ENCODE measurements at regions not wholly inside any gene's neighbourhood (a gene's known extent, or its start where the extent isn't known, plus 50 kb on each side); places are given as distances from the start of the nearest gene placed in this dataset.

- Mint-ChIP-seq H3K4me3 (no peak overlapping the region), H3K27ac (no peak overlapping the region), H3K4me1 (ENCODE audit: low read depth in 2 of 2) (no peaks in the 10 kb centered on the region), H3K9me3 (no peaks in the 10 kb centered on the region), H3K36me3 (no peaks in the 10 kb centered on the region), H3K27me3 (peaks cover under 1 to 7% of the 10 kb centered on the region in 2 donors)
- DNase-seq (ENCODE audit: low spot score), result no peak
- no peak for ATAC-seq
Measured at GRCh38 chr20:41889126-41889843, 271.1 kb upstream of the CHD6 start.

DNA sequence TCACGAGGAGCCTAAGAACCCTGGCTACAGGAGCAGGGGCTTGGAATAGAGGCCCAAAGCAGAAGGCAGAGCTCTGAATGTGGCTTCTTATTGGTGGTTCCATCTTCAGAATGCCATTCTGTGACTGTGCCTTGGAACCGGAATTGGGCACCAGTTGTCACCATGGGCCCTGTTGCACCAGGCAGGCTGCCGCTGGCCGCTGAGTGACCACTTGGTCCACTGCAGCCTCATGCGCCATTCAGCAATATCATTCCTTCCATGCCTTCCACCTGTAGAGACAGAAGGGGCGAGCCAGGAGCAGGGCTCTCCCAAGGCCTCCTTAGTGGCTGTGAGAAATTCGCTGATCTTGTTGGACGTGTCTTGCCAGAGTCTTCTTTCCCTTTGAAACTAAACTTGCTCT lies 270.3 kb upstream of the CHD6 start:
- Mint-ChIP-seq H3K27me3 (peaks cover 2 to 15% of the 10 kb centered on the region in 2 donors), H3K27ac (no peak overlapping the region), H3K36me3 (no peaks in the 10 kb centered on the region), H3K9me3 (no peaks in the 10 kb centered on the region), H3K4me1 (ENCODE audit: low read depth in 2 of 2) (no peaks in the 10 kb centered on the region), H3K4me3 (no peak overlapping the region)
- peak in 1 of 2 donors; percentile 37 for ATAC-seq
- no peak for DNase-seq (ENCODE audit: low spot score)

DNA sequence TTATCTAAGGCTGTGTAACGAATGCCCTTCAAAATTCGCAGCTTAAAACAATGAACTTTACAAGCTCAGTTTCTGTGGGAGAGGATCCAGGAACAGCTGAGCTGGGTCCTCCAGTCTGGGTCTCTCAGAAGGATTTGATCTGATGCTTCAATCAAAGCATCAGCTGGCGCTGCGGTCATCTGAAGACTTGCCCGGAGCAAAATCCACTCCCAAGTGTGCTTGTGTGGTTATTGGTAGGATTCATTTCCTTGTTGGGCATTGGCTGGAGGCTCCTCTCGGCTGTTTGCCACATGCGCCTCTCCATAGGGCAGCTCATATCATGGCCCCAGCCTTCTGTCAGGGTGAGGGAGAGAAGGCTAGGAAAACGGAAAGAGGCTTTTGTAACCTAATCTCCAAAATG lies 269.3 kb upstream of the CHD6 start:
- H3K36me3 Mint-ChIP-seq, result no peaks in the 10 kb centered on the region
- H3K9me3 Mint-ChIP-seq, result no peaks in the 10 kb centered on the region
- H3K27me3 Mint-ChIP-seq, result peaks cover 2 to 19% of the 10 kb centered on the region in 2 donors
- no peak overlapping the region for H3K4me3 Mint-ChIP-seq
- no peaks in the 10 kb centered on the region for H3K4me1 Mint-ChIP-seq (ENCODE audit: low read depth in 2 of 2)
- ATAC-seq, result no peak
- no peak for DNase-seq (ENCODE audit: low spot score)
- no peak overlapping the region for H3K27ac Mint-ChIP-seq

DNA sequence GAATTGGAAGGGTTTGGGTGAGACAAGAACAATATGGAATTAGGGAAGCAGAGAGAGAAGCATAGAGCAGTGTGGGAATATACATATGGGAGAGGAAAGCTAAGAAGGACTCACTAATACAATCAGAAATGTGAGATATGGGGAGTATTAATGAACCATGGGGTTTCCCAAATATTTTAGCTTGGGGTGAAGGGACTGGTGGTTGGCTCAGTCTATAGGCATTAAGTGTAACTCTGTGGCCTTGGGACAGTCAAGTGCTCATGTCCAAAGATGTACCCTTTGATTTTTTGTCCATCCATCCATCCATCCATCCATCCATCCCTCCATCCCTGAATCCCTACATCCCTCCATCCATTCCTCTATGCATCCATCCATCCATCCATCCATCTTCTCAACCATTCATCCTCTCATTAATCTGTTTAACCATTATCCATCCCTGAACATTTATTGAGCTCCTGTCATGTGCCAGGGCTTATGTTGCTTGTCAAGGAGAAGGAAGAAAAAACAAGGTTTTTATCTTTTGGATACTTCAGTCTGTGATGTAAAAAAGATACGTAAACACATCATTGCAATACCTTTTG lies 263.4 kb upstream of the CHD6 start:
- ATAC-seq (no peak), DNase-seq (ENCODE audit: low spot score) (no peak)
- no peaks in the 10 kb centered on the region for H3K36me3 Mint-ChIP-seq
- no peak overlapping the region for H3K4me3 Mint-ChIP-seq
- H3K27ac Mint-ChIP-seq, result no peak overlapping the region
- H3K4me1 Mint-ChIP-seq (ENCODE audit: low read depth in 2 of 2), result no peaks in the 10 kb centered on the region
- H3K9me3 Mint-ChIP-seq, result no peaks in the 10 kb centered on the region
- H3K27me3 Mint-ChIP-seq, result peaks cover 5 to 26% of the 10 kb centered on the region in 2 donors

DNA sequence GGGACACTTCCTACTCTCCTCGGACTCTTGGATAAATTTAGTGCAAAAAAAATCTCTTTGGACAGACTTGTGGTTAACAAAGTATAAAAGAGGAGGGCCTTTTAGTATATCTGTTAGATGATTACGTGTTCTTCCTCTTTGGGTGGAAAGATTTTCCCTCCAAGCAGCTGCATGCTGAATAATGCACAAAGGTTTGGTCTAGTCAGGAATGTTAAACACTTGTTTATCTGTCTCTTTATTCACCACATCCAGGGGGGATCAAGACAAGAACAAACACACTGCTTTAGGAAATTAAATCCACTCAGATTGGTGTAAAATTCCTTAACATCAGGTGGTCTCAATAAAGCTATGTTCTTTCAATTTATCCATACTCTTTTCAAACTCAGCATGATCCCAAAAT lies 260.9 kb upstream of the CHD6 start:
- Mint-ChIP-seq H3K27me3 (peaks cover 5 to 17% of the 10 kb centered on the region in 2 donors), H3K36me3 (no peaks in the 10 kb centered on the region), H3K9me3 (no peaks in the 10 kb centered on the region), H3K4me3 (no peak overlapping the region), H3K27ac (no peak overlapping the region), H3K4me1 (ENCODE audit: low read depth in 2 of 2) (no peaks in the 10 kb centered on the region)
- DNase-seq (ENCODE audit: low spot score) (no peak), ATAC-seq (no peak)

- Mint-ChIP-seq H3K4me3 (no peak overlapping the region), H3K9me3 (no peaks in the 10 kb centered on the region), H3K27ac (no peak overlapping the region), H3K36me3 (no peaks in the 10 kb centered on the region), H3K27me3 (peaks cover 3 to 7% of the 10 kb centered on the region in 2 donors), H3K4me1 (ENCODE audit: low read depth in 2 of 2) (no peaks in the 10 kb centered on the region)
- DNase-seq (ENCODE audit: low spot score) (no peak), ATAC-seq (no peak)
Measured at GRCh38 chr20:41877911-41878310, 259.7 kb upstream of the CHD6 start.

DNA sequence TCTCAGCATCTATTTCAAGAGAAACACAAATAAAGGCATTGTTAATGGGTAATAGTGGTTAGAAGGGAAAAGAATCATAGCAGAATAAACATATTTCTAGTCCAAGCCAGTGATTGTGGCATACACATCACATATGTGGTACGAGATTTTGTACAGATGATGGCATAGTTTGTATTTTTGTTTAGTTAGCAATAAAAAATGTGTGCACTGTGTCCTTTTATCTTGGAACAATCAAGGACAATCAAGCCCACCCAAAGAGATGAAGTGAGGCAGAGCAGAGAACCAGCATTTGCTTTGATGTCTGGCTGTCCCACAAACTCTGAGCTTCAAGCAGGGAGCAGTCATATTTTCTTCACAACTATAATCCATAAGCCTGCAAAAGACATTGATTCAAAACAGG lies 256.5 kb upstream of the CHD6 start:
- Mint-ChIP-seq H3K36me3 (no peaks in the 10 kb centered on the region), H3K27ac (no peak overlapping the region), H3K4me1 (ENCODE audit: low read depth in 2 of 2) (no peaks in the 10 kb centered on the region), H3K9me3 (peaks cover 6% of the 10 kb centered on the region), H3K4me3 (no peak overlapping the region), H3K27me3 (peaks cover 0 to 6% of the 10 kb centered on the region in 2 donors)
- DNase-seq (ENCODE audit: low spot score) (no peak), ATAC-seq (no peak)

- H3K4me1 Mint-ChIP-seq (ENCODE audit: low read depth in 2 of 2), result no peaks in the 10 kb centered on the region
- ATAC-seq (no peak), DNase-seq (ENCODE audit: low spot score) (no peak)
- H3K9me3 Mint-ChIP-seq, result peaks cover 6% of the 10 kb centered on the region
- no peak overlapping the region for H3K27ac Mint-ChIP-seq
- no peak overlapping the region for H3K4me3 Mint-ChIP-seq
- no peaks in the 10 kb centered on the region for H3K36me3 Mint-ChIP-seq
- peaks cover 0 to 6% of the 10 kb centered on the region in 2 donors for H3K27me3 Mint-ChIP-seq
Measured at GRCh38 chr20:41872930-41873329, 254.8 kb upstream of the CHD6 start.

GRCh38 chr20:41870869-41871462 lies 252.8 kb upstream of the CHD6 start:
- Mint-ChIP-seq H3K4me3 (no peak overlapping the region), H3K4me1 (ENCODE audit: low read depth in 2 of 2) (no peaks in the 10 kb centered on the region)

GRCh38 chr20:41869261-41869660 lies 251.1 kb upstream of the CHD6 start:
- no peak overlapping the region for H3K27ac Mint-ChIP-seq
- H3K27me3 Mint-ChIP-seq, result peaks cover 0 to 9% of the 10 kb centered on the region in 2 donors
- ATAC-seq (no peak), DNase-seq (ENCODE audit: low spot score) (no peak)
- H3K36me3 Mint-ChIP-seq, result no peaks in the 10 kb centered on the region
- no peaks in the 10 kb centered on the region for H3K4me1 Mint-ChIP-seq (ENCODE audit: low read depth in 2 of 2)
- peaks cover 10% of the 10 kb centered on the region for H3K9me3 Mint-ChIP-seq
- H3K4me3 Mint-ChIP-seq, result no peak overlapping the region

More at GRCh38 chr20:41870869-41871462, 252.8 kb upstream of the CHD6 start:
- H3K27me3 Mint-ChIP-seq, result peaks cover 0 to 6% of the 10 kb centered on the region in 2 donors
- ATAC-seq (no peak), DNase-seq (ENCODE audit: low spot score) (no peak)
- H3K36me3 Mint-ChIP-seq, result no peaks in the 10 kb centered on the region
- H3K9me3 Mint-ChIP-seq, result peaks cover 10% of the 10 kb centered on the region
- no peak overlapping the region for H3K27ac Mint-ChIP-seq

GRCh38 chr20:41865938-41866337 lies 247.8 kb upstream of the CHD6 start:
- Mint-ChIP-seq H3K4me3 (no peak overlapping the region), H3K27me3 (peaks cover 0 to 3% of the 10 kb centered on the region in 2 donors), H3K9me3 (peaks cover 4% of the 10 kb centered on the region), H3K4me1 (ENCODE audit: low read depth in 2 of 2) (no peaks in the 10 kb centered on the region), H3K27ac (no peak overlapping the region), H3K36me3 (no peaks in the 10 kb centered on the region)
- ATAC-seq (no peak), DNase-seq (ENCODE audit: low spot score) (no peak)

GRCh38 chr20:41862476-41862875 lies 244.3 kb upstream of the CHD6 start:
- ATAC-seq, result no peak
- H3K27ac Mint-ChIP-seq, result no peak overlapping the region
- H3K27me3 Mint-ChIP-seq, result peaks cover 0 to 3% of the 10 kb centered on the region in 2 donors
- no peaks in the 10 kb centered on the region for H3K4me1 Mint-ChIP-seq (ENCODE audit: low read depth in 2 of 2)
- no peak for DNase-seq (ENCODE audit: low spot score)
- H3K36me3 Mint-ChIP-seq, result no peaks in the 10 kb centered on the region
- no peak overlapping the region for H3K4me3 Mint-ChIP-seq
- H3K9me3 Mint-ChIP-seq, result peaks cover 4% of the 10 kb centered on the region

DNA sequence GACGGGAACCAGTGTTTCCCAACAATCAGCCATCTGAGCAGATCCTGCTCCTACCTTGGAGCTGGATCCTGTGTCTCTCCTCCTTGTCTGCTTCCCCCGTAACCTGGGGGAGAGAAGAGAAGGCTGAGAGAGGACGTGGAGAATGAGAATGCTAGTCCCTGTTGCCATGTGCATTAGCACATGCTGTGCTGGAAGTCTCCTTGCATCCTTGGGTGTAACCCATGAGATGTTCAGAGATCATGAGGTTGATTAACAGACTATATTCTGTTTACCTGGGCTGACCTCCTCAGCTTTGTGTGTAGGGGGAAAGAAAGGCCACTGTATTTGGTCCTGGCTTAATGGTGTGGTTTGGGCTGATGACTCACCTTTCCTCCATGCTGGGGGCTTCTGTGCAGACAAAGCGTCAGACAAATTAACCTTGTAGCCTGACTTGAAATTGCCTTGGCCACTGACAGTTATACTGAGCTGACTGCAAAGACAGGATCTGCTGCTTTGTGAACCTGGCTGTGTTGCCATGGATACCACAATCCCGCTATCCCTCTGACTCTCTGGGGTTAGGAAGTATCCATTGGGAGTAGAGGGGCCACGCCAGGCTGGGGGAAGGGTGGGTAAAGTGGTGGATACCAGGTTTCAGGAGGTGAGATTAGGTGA lies 243.7 kb upstream of the CHD6 start:
- H3K27ac Mint-ChIP-seq, result no peak overlapping the region

DNA sequence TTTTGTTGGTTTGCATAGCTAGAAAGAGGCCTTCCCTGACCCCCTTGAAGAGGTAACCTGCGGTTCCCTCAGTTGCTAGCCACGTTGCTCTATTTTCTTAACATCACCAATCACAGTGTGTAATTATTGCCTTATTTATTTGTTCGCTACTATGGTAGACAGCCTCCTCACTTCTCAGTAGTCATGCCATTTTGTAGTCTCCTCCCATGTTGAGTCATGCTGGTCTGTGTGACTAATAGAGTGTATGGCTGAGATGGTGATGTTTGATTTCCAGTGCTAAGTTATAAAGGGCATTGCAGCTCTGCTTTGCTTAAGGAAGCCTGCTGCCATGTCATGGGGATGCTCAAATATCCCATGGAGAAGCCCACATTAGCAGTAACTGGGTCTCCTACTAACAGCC lies 236.6 kb upstream of the CHD6 start:
- no peak overlapping the region for H3K4me3 Mint-ChIP-seq
- no peak overlapping the region for H3K27ac Mint-ChIP-seq
- no peaks in the 10 kb centered on the region for H3K9me3 Mint-ChIP-seq
- DNase-seq (ENCODE audit: low spot score), result no peak
- no peak for ATAC-seq
- H3K36me3 Mint-ChIP-seq, result no peaks in the 10 kb centered on the region
- peaks cover 2 to 17% of the 10 kb centered on the region in 2 donors for H3K27me3 Mint-ChIP-seq
- H3K4me1 Mint-ChIP-seq (ENCODE audit: low read depth in 2 of 2), result no peaks in the 10 kb centered on the region

More for the DNA sequence above, 243.7 kb upstream of the CHD6 start:
- Mint-ChIP-seq H3K4me3 (no peak overlapping the region), H3K36me3 (no peaks in the 10 kb centered on the region), H3K27me3 (peaks cover 0 to 3% of the 10 kb centered on the region in 2 donors), H3K4me1 (ENCODE audit: low read depth in 2 of 2) (no peaks in the 10 kb centered on the region), H3K9me3 (peaks cover 4% of the 10 kb centered on the region)
- DNase-seq (ENCODE audit: low spot score) (no peak), ATAC-seq (peak in 1 of 2 donors; percentile 7)
